Prostate gland (tissue), 2 donors: ENCODE measurements at regions not wholly inside any gene's neighbourhood (a gene's known extent, or its start where the extent isn't known, plus 50 kb on each side); places are given as distances from the start of the nearest gene placed in this dataset.

Experiments used
- DNase-seq: peaks from one replicate; pipeline ENCODE4 v3.0.0-alpha.2; 2019; ENCODE audit warnings: low spot score
- H3K27ac ChIP-seq, 2 donors: fragments of 200-600 bp; sonication (generic); 2 replicates each; pipeline ENCODE4 v1.5.1; 2017 to 2019
- H3K27me3 ChIP-seq: fragments of 200-600 bp; sonication (generic); replicated peaks from 2 replicates; pipeline ENCODE4 v1.5.1; 2019; ENCODE audit not compliant: insufficient read depth
- H3K36me3 ChIP-seq, 2 donors: fragments of 200-600 bp; sonication (generic); 1 replicate in 1 of 2; 2 replicates in 1 of 2; pipeline versions ENCODE4 v1.5.1 to v1.8.1; 2017 to 2019
- H3K4me1 ChIP-seq: fragments of 200-600 bp; sonication (generic); replicated peaks from 2 replicates; pipeline ENCODE4 v1.5.1; 2019
- H3K4me3 ChIP-seq, 2 donors: fragments of 200-600 bp; sonication (generic); 2 replicates each; pipeline ENCODE4 v1.5.1; 2017 to 2019
- H3K9me3 ChIP-seq: fragments of 200-600 bp; sonication (generic); 2 replicates; pipeline ENCODE4 v1.5.1; 2017
- CTCF ChIP-seq, 4 experiments: fragments of 200-600 bp in 2 of 4; fragments of 450-650 bp in 2 of 4; sonication (generic) in 2 of 4; IDR thresholded peaks; 1 replicate in 3 of 4; 2 replicates in 1 of 4; pipeline ENCODE4 v1.5.1; 2016 to 2019; ENCODE audit warnings: antibody characterized with exemption in 4 of 4, mild to moderate bottlenecking in 2 of 4, moderate library complexity in 2 of 4
- POLR2A ChIP-seq: fragments of 450-650 bp; IDR thresholded peaks from one replicate; pipeline ENCODE4 v1.6.1; 2016; ENCODE audit warnings: antibody characterized with exemption, mild to moderate bottlenecking
- POLR2AphosphoS5 ChIP-seq: sonication (generic); formaldehyde crosslinking; IDR thresholded peaks from one replicate; pipeline ENCODE4 v1.6.1; 2017; ENCODE audit warnings: antibody characterized with exemption
- WGBS: methylation state at CpG from one replicate; pipeline ENCODE4 v1.1.5; 2018; 5-methylcytosine and 5-hydroxymethylcytosine counted together
- intact Hi-C: fragments of 100-400 bp; cut with DNase I; formaldehyde crosslinking; loops from one replicate; pipeline ENCODE4 v1.14.2; 2022

- H3K4me1 ChIP-seq: peaks cover 4% of the 10 kb centered on the region
- DNase-seq: no peak
- TF ChIP-seq CTCF (IDR thresholded peaks at IDR 0.05) (no peak), POLR2AphosphoS5 (peak; percentile 4)
- no peaks in the 10 kb centered on the region for H3K27me3 ChIP-seq
- intact Hi-C loops: loop anchor here (5.0 kb wide), 1 partner anchor 106 kb away; no protein-coding TSS in a partner anchor
- no peaks in the 10 kb centered on the region for H3K9me3 ChIP-seq
- no peaks in the 10 kb centered on the region for H3K36me3 ChIP-seq
- 49% methylated on average over 18 of the region's 18 CpGs for WGBS
- no peak overlapping the region for H3K4me3 ChIP-seq
- H3K27ac ChIP-seq: peak overlapping the region in 1 of 2 donors; percentile 18
Observed at GRCh38 chr16:73172973-73173709, 125.2 kb upstream of the ZFHX3 start.

- H3K27ac ChIP-seq: peak overlapping the region; percentile 8 to 69
- peaks cover 4% of the 10 kb centered on the region for H3K4me1 ChIP-seq
- 40% methylated on average over 23 of the region's 23 CpGs for whole genome bisulfite sequencing
- TF ChIP-seq CTCF (IDR thresholded peaks at IDR 0.05) (peak in 2 of 4 experiments; percentile 13 to 27), POLR2A (no peak), POLR2AphosphoS5 (peak; percentile 59)
- H3K9me3 ChIP-seq: no peaks in the 10 kb centered on the region
- H3K27me3 ChIP-seq: no peaks in the 10 kb centered on the region
- peak; percentile 87 for DNase-seq
- H3K36me3 ChIP-seq: no peaks in the 10 kb centered on the region
- intact Hi-C loops: loop anchor here (5.0 kb wide), 1 partner anchor 105 kb away; no protein-coding TSS in a partner anchor
- no peak overlapping the region for H3K4me3 ChIP-seq
Observed at GRCh38 chr16:73172241-73172972, 124.5 kb upstream of the ZFHX3 start.

- H3K27me3 ChIP-seq: no peaks in the 10 kb centered on the region
- WGBS: 82% methylated on average over 9 of the region's 9 CpGs
- H3K36me3 ChIP-seq: no peaks in the 10 kb centered on the region
- no peaks in the 10 kb centered on the region for H3K9me3 ChIP-seq
- DNase-seq: no peak
- peaks cover 4% of the 10 kb centered on the region for H3K4me1 ChIP-seq
- H3K27ac ChIP-seq: peak overlapping the region; percentile 8 to 69
- TF ChIP-seq POLR2A: no peak
- TF ChIP-seq CTCF (IDR thresholded peaks at IDR 0.05): no peak
- no peak for TF ChIP-seq POLR2AphosphoS5
- H3K4me3 ChIP-seq: no peak overlapping the region
- intact Hi-C loops: loop anchor here (5.0 kb wide), 1 partner anchor 105 kb away; no protein-coding TSS in a partner anchor
Observed at GRCh38 chr16:73171901-73172240, 123.9 kb upstream of the ZFHX3 start.

GRCh38 chr16:73171380-73171779 lies 123.5 kb upstream of the ZFHX3 start:
- Histone ChIP-seq H3K9me3 (no peaks in the 10 kb centered on the region), H3K4me3 (no peak overlapping the region), H3K27me3 (no peaks in the 10 kb centered on the region), H3K36me3 (no peaks in the 10 kb centered on the region), H3K27ac (peak overlapping the region in 1 of 2 donors; percentile 69), H3K4me1 (peaks cover 4% of the 10 kb centered on the region)
- DNase-seq: no peak
- intact Hi-C loops: loop anchor here (5.0 kb wide), 1 partner anchor 104 kb away; no protein-coding TSS in a partner anchor
- TF ChIP-seq CTCF (IDR thresholded peaks at IDR 0.05): no peak
- TF ChIP-seq POLR2AphosphoS5: no peak
- no peak for TF ChIP-seq POLR2A
- 69% methylated on average over 9 of the region's 9 CpGs for WGBS
